Gastrocnemius medialis (tissue), 4 donors: ENCODE measurements at regions not wholly inside any gene's neighbourhood (a gene's known extent, or its start where the extent isn't known, plus 50 kb on each side); places are given as distances from the start of the nearest gene placed in this dataset.

Source experiments
- ATAC-seq, 2 donors: fragments of 150-250 bp; one replicate each; pipeline ENCODE4 v1.9.1; 2016
- DNase-seq, 2 donors: peaks; one replicate each; pipeline ENCODE4 v3.0.0-alpha.2; 2019
- H3K27ac ChIP-seq, 4 donors: fragments of 200-600 bp; sonication (generic); 1 replicate in 1 of 4; 2 replicates in 3 of 4; pipeline ENCODE4 v1.5.1; 2016 to 2018; ENCODE audit warnings: mild to moderate bottlenecking in 2 of 4, moderate library complexity in 1 of 4
- H3K27me3 ChIP-seq, 3 donors: fragments of 200-600 bp; sonication (generic) in 2 of 3; 1 replicate in 1 of 3; 2 replicates in 2 of 3; pipeline versions ENCODE4 v1.5.1 to v1.6.0; 2016 to 2019; ENCODE audit warnings: mild to moderate bottlenecking in 1 of 3, moderate library complexity in 1 of 3
- H3K36me3 ChIP-seq, 2 donors: fragments of 200-600 bp; sonication (generic) in 1 of 2; one replicate each; pipeline ENCODE4 v1.5.1; 2017 to 2018
- H3K4me1 ChIP-seq, 2 donors: fragments of 200-600 bp; sonication (generic) in 1 of 2; one replicate each; pipeline ENCODE4 v1.5.1; 2016 to 2017; ENCODE audit warnings: mild to moderate bottlenecking in 2 of 2
- H3K4me3 ChIP-seq, 4 donors: fragments of 200-600 bp; sonication (generic) in 3 of 4; 1 replicate in 1 of 4; 2 replicates in 3 of 4; pipeline ENCODE4 v1.5.1; 2016 to 2019; ENCODE audit warnings: mild to moderate bottlenecking in 2 of 4
- H3K9me3 ChIP-seq, 3 donors: fragments of 200-600 bp; sonication (generic) in 2 of 3; 1 replicate in 1 of 3; 2 replicates in 2 of 3; pipeline ENCODE4 v1.5.1; 2016 to 2019
- POLR2A ChIP-seq, 2 donors: fragments of 450-650 bp; IDR thresholded peaks; one replicate each; pipeline ENCODE4 v1.6.1; 2017; ENCODE audit warnings: antibody characterized with exemption in 2 of 2, mild to moderate bottlenecking in 2 of 2, moderate library complexity in 2 of 2
- in situ Hi-C, 4 donors: fragments of 200-750 bp; cut with MboI; loops; one replicate each; pipeline versions ENCODE4 v1.15.0 to v1.8.0; 2017; ENCODE audit warnings: low sequenced_read_pairs in 4 of 4
- intact Hi-C: fragments of 100-400 bp; cut with DNase I; formaldehyde crosslinking; loops from one replicate; pipeline ENCODE4 v1.15.1; 2023; ENCODE audit warnings: low total_unique reads
- TF ChIP-seq, protein P1 (sequence below), 5 experiments: fragments of 450-650 bp in 3 of 5; fragments of 200-600 bp in 2 of 5; sonication (generic) in 2 of 5; IDR thresholded peaks in 4 of 5; conservative IDR thresholded peaks in 1 of 5; 1 replicate in 4 of 5; 2 replicates in 1 of 5; pipeline ENCODE4 v1.5.1; 2016 to 2019; ENCODE audit warnings: antibody characterized with exemption in 5 of 5, mild to moderate bottlenecking in 3 of 5, moderate library complexity in 3 of 5

DNA sequence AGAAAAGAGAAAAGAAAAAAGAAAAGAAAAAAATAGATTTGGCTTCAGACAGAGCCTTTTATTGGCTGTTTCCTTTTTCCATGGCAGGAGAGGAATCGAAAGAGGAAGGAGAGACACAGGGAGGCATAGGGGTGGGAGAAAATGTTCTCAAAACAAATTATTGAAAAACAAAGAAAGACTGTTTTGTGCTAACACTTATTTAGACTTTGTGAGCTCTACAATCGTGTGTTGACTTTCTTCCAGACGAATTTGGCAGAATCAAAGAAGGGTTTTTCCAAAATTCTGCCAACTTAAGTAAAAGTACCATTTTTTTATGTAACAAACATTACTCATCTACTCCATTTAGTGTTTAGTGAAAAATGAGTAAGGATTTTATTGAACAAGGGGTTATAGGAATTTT is 982.2 kb downstream of the REEP3 start:
- no peak overlapping the region for H3K4me3 ChIP-seq
- ATAC-seq (no peak), DNase-seq (no peak)
- H3K4me1 ChIP-seq, result no peaks in the 10 kb centered on the region
- no peaks in the 10 kb centered on the region for H3K27me3 ChIP-seq
- no peaks in the 10 kb centered on the region for H3K9me3 ChIP-seq
- in situ Hi-C loops, result no loop called here
- intact Hi-C loops, result no loop called here
- H3K27ac ChIP-seq, result no peak overlapping the region
- TF ChIP-seq POLR2A (IDR thresholded peaks at IDR 0.05), result no peak
- TF ChIP-seq, protein P1, sequence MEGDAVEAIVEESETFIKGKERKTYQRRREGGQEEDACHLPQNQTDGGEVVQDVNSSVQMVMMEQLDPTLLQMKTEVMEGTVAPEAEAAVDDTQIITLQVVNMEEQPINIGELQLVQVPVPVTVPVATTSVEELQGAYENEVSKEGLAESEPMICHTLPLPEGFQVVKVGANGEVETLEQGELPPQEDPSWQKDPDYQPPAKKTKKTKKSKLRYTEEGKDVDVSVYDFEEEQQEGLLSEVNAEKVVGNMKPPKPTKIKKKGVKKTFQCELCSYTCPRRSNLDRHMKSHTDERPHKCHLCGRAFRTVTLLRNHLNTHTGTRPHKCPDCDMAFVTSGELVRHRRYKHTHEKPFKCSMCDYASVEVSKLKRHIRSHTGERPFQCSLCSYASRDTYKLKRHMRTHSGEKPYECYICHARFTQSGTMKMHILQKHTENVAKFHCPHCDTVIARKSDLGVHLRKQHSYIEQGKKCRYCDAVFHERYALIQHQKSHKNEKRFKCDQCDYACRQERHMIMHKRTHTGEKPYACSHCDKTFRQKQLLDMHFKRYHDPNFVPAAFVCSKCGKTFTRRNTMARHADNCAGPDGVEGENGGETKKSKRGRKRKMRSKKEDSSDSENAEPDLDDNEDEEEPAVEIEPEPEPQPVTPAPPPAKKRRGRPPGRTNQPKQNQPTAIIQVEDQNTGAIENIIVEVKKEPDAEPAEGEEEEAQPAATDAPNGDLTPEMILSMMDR (IDR thresholded peaks at IDR 0.05 in 4 of 5, conservative IDR thresholded peaks at IDR 0.05 in 1 of 5), result no peak
- no peaks in the 10 kb centered on the region for H3K36me3 ChIP-seq

DNA sequence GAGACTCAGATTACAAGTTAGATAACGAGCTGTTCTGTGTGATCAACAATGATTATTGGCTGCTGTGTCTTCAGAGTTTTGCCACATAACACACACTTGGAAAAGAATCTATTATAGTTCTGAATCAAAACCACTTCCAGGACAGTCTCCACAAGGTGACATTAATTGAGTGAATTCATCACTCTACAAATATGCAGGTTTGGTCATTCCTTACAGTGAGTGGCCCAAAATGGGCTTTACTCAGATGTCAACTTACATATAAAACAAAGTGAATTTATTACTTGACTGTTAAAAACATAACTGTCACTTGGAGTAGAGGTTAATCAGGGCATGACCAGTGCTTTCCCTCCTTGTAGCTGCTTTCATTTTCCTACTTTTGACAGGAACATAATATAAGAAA is 984.3 kb downstream of the REEP3 start:
- no peaks in the 10 kb centered on the region for H3K36me3 ChIP-seq
- H3K27me3 ChIP-seq, result no peaks in the 10 kb centered on the region
- H3K4me1 ChIP-seq, result no peaks in the 10 kb centered on the region
- DNase-seq (no peak), ATAC-seq (no peak)
- H3K27ac ChIP-seq, result no peak overlapping the region
- no peak overlapping the region for H3K4me3 ChIP-seq
- H3K9me3 ChIP-seq, result no peaks in the 10 kb centered on the region
- in situ Hi-C loops (no loop called here), intact Hi-C loops (no loop called here)
- TF ChIP-seq, protein P1 (IDR thresholded peaks at IDR 0.05 in 4 of 5, conservative IDR thresholded peaks at IDR 0.05 in 1 of 5), result no peak
- TF ChIP-seq POLR2A (IDR thresholded peaks at IDR 0.05), result no peak

DNA sequence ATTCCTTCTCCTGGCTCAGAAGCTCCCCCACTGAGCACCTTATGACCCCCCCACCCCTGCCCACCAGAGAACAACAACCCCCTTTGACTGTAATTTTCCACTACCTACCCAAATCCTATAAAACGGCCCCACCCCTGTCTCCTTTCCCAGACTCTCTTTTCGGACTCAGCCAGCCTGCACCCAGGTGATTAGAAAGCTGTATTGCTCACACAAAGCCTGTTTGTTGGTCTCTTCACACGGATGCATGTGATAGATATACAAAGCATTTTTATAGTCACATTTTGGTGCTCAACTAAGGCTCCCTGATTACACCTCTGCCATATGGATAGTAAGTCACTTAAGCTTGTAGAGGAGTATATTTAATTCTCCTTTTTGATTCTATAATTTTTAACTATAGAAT is 985.8 kb downstream of the REEP3 start:
- Histone ChIP-seq H3K27me3 (no peaks in the 10 kb centered on the region), H3K4me3 (no peak overlapping the region), H3K27ac (no peak overlapping the region), H3K9me3 (no peaks in the 10 kb centered on the region), H3K4me1 (no peaks in the 10 kb centered on the region), H3K36me3 (no peaks in the 10 kb centered on the region)
- ATAC-seq, result no peak
- no peak for DNase-seq
- intact Hi-C loops, result no loop called here
- in situ Hi-C loops, result no loop called here
- no peak for TF ChIP-seq POLR2A (IDR thresholded peaks at IDR 0.05)
- TF ChIP-seq, protein P1 (IDR thresholded peaks at IDR 0.05 in 4 of 5, conservative IDR thresholded peaks at IDR 0.05 in 1 of 5), result no peak

DNA sequence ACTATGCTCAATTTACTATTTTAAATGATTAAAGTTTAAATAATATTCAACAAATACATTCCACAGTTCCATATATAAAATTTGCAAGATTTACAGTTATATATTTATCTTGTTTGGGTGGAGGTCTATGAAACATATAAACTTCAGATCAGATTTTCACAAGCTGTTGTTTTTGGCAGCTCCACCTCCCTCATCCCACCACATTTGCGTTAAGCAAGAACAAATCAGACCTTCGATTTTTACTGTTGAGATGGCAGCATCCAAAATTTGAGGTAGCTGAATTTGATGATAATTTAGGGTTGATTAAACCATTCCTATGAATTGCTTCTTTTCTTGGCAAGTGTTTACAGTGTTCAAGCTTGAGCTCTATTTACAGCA is 986.4 kb downstream of the REEP3 start:
- Histone ChIP-seq H3K4me3 (no peak overlapping the region), H3K27ac (no peak overlapping the region), H3K9me3 (no peaks in the 10 kb centered on the region), H3K4me1 (no peaks in the 10 kb centered on the region), H3K36me3 (no peaks in the 10 kb centered on the region), H3K27me3 (no peaks in the 10 kb centered on the region)
- in situ Hi-C loops, result no loop called here
- no peak for TF ChIP-seq POLR2A (IDR thresholded peaks at IDR 0.05)
- TF ChIP-seq, protein P1 (IDR thresholded peaks at IDR 0.05 in 4 of 5, conservative IDR thresholded peaks at IDR 0.05 in 1 of 5), result no peak
- DNase-seq (no peak), ATAC-seq (no peak)
- intact Hi-C loops, result no loop called here

DNA sequence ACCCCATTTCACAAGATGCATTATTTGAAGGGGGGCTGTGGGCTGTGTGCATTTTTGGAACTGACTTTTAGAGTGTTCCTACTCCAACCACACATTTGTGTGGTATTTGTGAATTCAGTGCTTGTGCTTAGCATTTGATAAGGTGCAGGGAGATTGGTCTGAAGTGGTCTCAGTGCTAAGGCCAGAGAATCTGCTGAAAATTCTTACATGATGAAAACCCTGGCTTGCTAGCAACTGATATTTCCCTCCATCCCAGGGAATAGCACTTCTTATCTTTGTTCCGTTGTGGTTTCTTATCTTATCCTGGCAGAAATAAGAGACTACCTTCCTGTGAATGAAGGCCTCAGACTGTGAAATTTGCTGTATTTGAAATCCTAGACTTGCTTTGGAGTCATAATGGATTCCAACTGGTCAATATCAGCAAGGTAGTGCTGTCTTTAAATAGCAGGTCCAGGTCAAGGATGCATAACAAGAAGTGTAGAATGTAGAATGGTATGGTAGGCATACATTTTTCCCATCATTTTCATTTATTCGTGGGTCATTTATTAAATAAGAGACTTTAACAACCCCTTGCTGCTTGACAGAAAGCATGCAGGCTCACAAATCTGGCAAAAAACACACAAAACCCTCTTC is 986.9 kb downstream of the REEP3 start:
- intact Hi-C loops, result no loop called here
- no peaks in the 10 kb centered on the region for H3K9me3 ChIP-seq
- DNase-seq (no peak), ATAC-seq (no peak)
- no peak overlapping the region for H3K4me3 ChIP-seq
- no peaks in the 10 kb centered on the region for H3K27me3 ChIP-seq
- H3K36me3 ChIP-seq, result no peaks in the 10 kb centered on the region
- TF ChIP-seq, protein P1 (IDR thresholded peaks at IDR 0.05 in 4 of 5, conservative IDR thresholded peaks at IDR 0.05 in 1 of 5), result no peak
- TF ChIP-seq POLR2A (IDR thresholded peaks at IDR 0.05), result no peak
- in situ Hi-C loops, result no loop called here
- H3K4me1 ChIP-seq, result no peaks in the 10 kb centered on the region
- H3K27ac ChIP-seq, result no peak overlapping the region
